Fibroblast of villous mesenchyme (primary cell): ENCODE measurements at regions not wholly inside any gene's neighbourhood (a gene's known extent, or its start where the extent isn't known, plus 50 kb on each side); places are given as distances from the start of the nearest gene placed in this dataset.

ENCODE experiments used
- DNase-seq: peaks from one replicate; pipeline ENCODE4 v3.0.0-alpha.2; 2010; ENCODE audit warnings: low read depth
- H3K4me3 ChIP-seq: 2 replicates; pipeline ENCODE4 v1.5.1; 2011; ENCODE audit warnings: low read depth, mild to moderate bottlenecking, low read length
- CTCF ChIP-seq: IDR thresholded peaks from 2 replicates; pipeline ENCODE4 v1.5.1; 2012; ENCODE audit warnings: low read depth, mild to moderate bottlenecking, low read length; ENCODE audit not compliant: insufficient read depth

- no peak for TF ChIP-seq CTCF
- DNase-seq: no peak
These were observed 149.0 kb upstream of the ANK2 start for GRCh38 chr4:112900416-112900815.

GRCh38 chr4:112901962-112902411, 147.5 kb upstream of the ANK2 start:
- no peak for TF ChIP-seq CTCF
- DNase-seq: no peak
- H3K4me3 ChIP-seq: no peak overlapping the region

More at GRCh38 chr4:112900416-112900815, 149.0 kb upstream of the ANK2 start:
- H3K4me3 ChIP-seq: no peak overlapping the region

- no peak for TF ChIP-seq CTCF
- no peak for DNase-seq
- H3K4me3 ChIP-seq: no peak overlapping the region
These were observed 143.7 kb upstream of the ANK2 start for GRCh38 chr4:112905728-112906127.

- no peak for DNase-seq
- TF ChIP-seq CTCF: no peak
- no peak overlapping the region for H3K4me3 ChIP-seq
These were observed 140.9 kb upstream of the ANK2 start for GRCh38 chr4:112908511-112908910.

- H3K4me3 ChIP-seq: no peak overlapping the region
- TF ChIP-seq CTCF: no peak
- DNase-seq: peak; percentile 45
These were observed 139.2 kb upstream of the ANK2 start for GRCh38 chr4:112910109-112910736.

- no peak overlapping the region for H3K4me3 ChIP-seq
- peak; percentile 11 for DNase-seq
- no peak for TF ChIP-seq CTCF
These were observed 132.6 kb upstream of the ANK2 start for GRCh38 chr4:112916868-112917267.

- no peak for TF ChIP-seq CTCF
- no peak for DNase-seq
- no peak overlapping the region for H3K4me3 ChIP-seq
These were observed 125.9 kb upstream of the ANK2 start for GRCh38 chr4:112923516-112923915.
